ENCODE measurements at regions not wholly inside any gene's neighbourhood (a gene's known extent, or its start where the extent isn't known, plus 50 kb on each side); places are given as distances from the start of the nearest gene placed in this dataset.

DNA sequence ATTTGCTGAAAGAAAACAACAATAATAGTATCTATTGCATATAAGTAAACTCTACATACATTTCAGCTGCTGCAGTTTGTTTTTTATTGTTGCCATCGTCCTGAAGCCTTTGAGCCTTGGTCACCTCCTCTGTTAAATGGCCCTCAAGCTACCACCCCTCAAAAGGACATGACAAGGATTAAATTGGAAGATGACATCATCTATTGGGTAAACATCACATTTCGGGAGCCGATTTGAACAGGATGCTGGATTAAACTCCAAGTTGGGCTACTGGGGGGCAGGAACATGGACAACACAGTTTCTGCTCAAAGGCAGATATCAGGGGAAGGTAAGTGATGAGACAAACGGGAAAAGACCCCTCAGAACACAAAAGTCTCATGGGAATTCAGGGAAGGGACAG is 92.3 kb upstream of the ATP2B2 start:
- TF ChIP-seq, protein P1, sequence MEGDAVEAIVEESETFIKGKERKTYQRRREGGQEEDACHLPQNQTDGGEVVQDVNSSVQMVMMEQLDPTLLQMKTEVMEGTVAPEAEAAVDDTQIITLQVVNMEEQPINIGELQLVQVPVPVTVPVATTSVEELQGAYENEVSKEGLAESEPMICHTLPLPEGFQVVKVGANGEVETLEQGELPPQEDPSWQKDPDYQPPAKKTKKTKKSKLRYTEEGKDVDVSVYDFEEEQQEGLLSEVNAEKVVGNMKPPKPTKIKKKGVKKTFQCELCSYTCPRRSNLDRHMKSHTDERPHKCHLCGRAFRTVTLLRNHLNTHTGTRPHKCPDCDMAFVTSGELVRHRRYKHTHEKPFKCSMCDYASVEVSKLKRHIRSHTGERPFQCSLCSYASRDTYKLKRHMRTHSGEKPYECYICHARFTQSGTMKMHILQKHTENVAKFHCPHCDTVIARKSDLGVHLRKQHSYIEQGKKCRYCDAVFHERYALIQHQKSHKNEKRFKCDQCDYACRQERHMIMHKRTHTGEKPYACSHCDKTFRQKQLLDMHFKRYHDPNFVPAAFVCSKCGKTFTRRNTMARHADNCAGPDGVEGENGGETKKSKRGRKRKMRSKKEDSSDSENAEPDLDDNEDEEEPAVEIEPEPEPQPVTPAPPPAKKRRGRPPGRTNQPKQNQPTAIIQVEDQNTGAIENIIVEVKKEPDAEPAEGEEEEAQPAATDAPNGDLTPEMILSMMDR (IDR thresholded peaks at IDR 0.05; ENCODE audit: unreplicated experiment): no peak
- Mint-ChIP-seq H3K36me3 (ENCODE audit: low read depth, unreplicated experiment) (no peaks in the 10 kb centered on the region), H3K4me3 (ENCODE audit: unreplicated experiment) (no peak overlapping the region), H3K9me3 (ENCODE audit: unreplicated experiment) (no peaks in the 10 kb centered on the region), H3K4me1 (ENCODE audit: unreplicated experiment) (no peaks in the 10 kb centered on the region), H3K27ac (ENCODE audit: unreplicated experiment) (no peak overlapping the region), H3K27me3 (ENCODE audit: unreplicated experiment) (peaks cover 5% of the 10 kb centered on the region)
- DNase-seq (ENCODE audit: low spot score): no peak

DNA sequence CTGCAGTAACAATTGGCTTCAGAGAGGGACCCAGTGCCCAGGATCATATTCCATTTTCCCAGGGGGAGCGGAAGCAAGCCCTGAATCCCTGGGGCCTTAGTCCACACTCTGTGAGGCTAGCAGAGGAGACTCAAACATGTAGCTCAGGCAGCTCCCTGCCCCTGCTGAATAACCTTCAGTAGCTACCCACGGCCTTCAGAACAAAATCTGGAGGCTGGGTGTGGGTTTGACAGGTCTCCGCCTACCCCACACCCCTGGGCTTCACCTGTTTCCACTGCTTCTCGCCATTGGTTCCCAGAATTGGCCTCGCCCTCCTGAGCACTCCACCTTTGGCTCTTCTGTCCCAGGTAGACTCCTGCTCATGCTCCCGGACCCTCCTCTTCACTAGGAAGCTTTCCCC is 93.6 kb upstream of the ATP2B2 start:
- no peaks in the 10 kb centered on the region for H3K4me1 Mint-ChIP-seq (ENCODE audit: unreplicated experiment)
- no peaks in the 10 kb centered on the region for H3K9me3 Mint-ChIP-seq (ENCODE audit: unreplicated experiment)
- no peak for DNase-seq (ENCODE audit: low spot score)
- H3K36me3 Mint-ChIP-seq (ENCODE audit: low read depth, unreplicated experiment): no peaks in the 10 kb centered on the region
- H3K27ac Mint-ChIP-seq (ENCODE audit: unreplicated experiment): no peak overlapping the region
- TF ChIP-seq, protein P1 (IDR thresholded peaks at IDR 0.05; ENCODE audit: unreplicated experiment): no peak
- peaks cover 5% of the 10 kb centered on the region for H3K27me3 Mint-ChIP-seq (ENCODE audit: unreplicated experiment)
- H3K4me3 Mint-ChIP-seq (ENCODE audit: unreplicated experiment): no peak overlapping the region

DNA sequence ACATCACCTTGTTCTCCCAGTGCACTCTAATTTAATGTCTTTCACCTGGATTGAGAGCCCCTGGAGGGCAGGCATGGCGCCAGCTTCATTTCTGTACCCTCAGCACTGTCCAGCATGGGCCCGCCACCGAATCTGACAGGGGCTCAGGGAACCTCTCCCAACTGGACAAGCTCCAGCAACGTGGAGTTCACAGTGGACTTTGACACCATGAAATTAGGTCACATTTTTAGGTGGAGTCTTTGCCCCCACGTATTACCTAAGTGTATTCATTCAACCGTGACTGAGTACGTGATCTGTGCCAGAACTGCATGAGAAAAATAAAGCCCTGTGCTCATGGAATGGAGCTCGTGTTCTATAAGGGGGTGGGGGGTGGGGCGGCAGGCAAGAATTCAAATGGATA is 94.1 kb upstream of the ATP2B2 start:
- no peak for DNase-seq (ENCODE audit: low spot score)
- Mint-ChIP-seq H3K36me3 (ENCODE audit: low read depth, unreplicated experiment) (no peaks in the 10 kb centered on the region), H3K4me3 (ENCODE audit: unreplicated experiment) (no peak overlapping the region), H3K27me3 (ENCODE audit: unreplicated experiment) (peaks cover 5% of the 10 kb centered on the region), H3K9me3 (ENCODE audit: unreplicated experiment) (no peaks in the 10 kb centered on the region), H3K4me1 (ENCODE audit: unreplicated experiment) (no peaks in the 10 kb centered on the region), H3K27ac (ENCODE audit: unreplicated experiment) (no peak overlapping the region)
- TF ChIP-seq, protein P1 (IDR thresholded peaks at IDR 0.05; ENCODE audit: unreplicated experiment): no peak

DNA sequence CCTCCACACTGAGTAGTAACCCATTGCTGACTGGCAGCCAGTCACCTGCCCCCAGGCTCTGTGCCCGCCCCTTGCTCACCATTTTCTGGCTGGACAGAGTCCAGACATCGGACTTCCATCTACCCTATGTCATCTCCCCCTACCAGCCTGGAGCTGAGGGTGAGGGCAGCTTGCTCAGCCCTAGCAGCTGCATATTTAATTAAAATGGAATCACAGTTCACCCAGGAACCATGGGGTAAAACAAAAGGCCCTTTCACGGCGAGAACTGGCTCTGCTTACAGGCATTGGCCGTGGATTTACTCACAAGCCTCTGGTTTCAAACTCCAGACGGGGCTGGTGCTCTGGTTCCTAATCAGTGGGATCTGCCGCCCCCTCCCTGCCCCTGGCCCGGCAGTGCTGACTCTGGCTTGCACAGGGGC is 94.9 kb upstream of the ATP2B2 start:
- Mint-ChIP-seq H3K9me3 (ENCODE audit: unreplicated experiment) (no peaks in the 10 kb centered on the region), H3K27ac (ENCODE audit: unreplicated experiment) (no peak overlapping the region), H3K36me3 (ENCODE audit: low read depth, unreplicated experiment) (no peaks in the 10 kb centered on the region), H3K4me1 (ENCODE audit: unreplicated experiment) (no peaks in the 10 kb centered on the region), H3K27me3 (ENCODE audit: unreplicated experiment) (peaks cover 5% of the 10 kb centered on the region), H3K4me3 (ENCODE audit: unreplicated experiment) (no peak overlapping the region)
- TF ChIP-seq, protein P1 (IDR thresholded peaks at IDR 0.05; ENCODE audit: unreplicated experiment): no peak
- DNase-seq (ENCODE audit: low spot score): no peak

DNA sequence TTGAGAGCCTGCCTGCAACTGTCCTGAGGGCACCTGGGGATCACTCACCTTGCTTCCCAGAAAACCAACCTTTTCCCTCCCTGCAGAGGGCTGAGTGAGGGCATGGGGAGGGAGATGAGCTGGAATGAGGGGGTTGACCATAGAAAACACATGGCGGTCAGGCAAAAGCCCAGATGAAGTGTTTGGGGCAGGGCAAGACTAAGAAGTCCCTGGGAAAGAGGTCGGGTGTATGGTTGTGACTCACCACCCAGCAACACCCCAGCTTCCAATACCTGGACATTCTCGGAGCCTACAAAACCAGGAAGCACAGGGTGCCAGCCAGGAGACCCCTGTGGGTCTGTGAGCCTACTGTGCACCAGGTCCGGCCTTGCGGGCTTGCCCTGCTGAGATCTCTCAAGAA is 95.3 kb upstream of the ATP2B2 start:
- H3K4me1 Mint-ChIP-seq (ENCODE audit: unreplicated experiment): no peaks in the 10 kb centered on the region
- H3K36me3 Mint-ChIP-seq (ENCODE audit: low read depth, unreplicated experiment): no peaks in the 10 kb centered on the region
- H3K9me3 Mint-ChIP-seq (ENCODE audit: unreplicated experiment): no peaks in the 10 kb centered on the region
- no peak for DNase-seq (ENCODE audit: low spot score)
- H3K27me3 Mint-ChIP-seq (ENCODE audit: unreplicated experiment): peaks cover 5% of the 10 kb centered on the region
- H3K27ac Mint-ChIP-seq (ENCODE audit: unreplicated experiment): no peak overlapping the region
- TF ChIP-seq, protein P1 (IDR thresholded peaks at IDR 0.05; ENCODE audit: unreplicated experiment): no peak
- no peak overlapping the region for H3K4me3 Mint-ChIP-seq (ENCODE audit: unreplicated experiment)

Measured in endothelial cell (in vitro differentiated cells).